B cell (primary cell): ENCODE measurements at regions not wholly inside any gene's neighbourhood (a gene's known extent, or its start where the extent isn't known, plus 50 kb on each side); places are given as distances from the start of the nearest gene placed in this dataset.

Experiments used
- ATAC-seq: fragments of 200-7000 bp; cut with Tn5 transposase; one replicate; pipeline ENCODE4 v1.10.0; 2021; ENCODE audit warnings: low read depth, mild to moderate bottlenecking, moderate number of reproducible peaks, moderate library complexity
- CTCF ChIA-PET: fragments of 350-600 bp; sonication (Branson Sonifier 250); formaldehyde crosslinking; loops from one replicate; lab custom pipeline; 2021; ENCODE audit warnings: antibody characterized with exemption, inconsistent platforms; lab: Charles Lee
- POLR2A ChIA-PET: fragments of 350-600 bp; sonication (Branson Sonifier 250); formaldehyde crosslinking; loops from one replicate; lab custom pipeline; 2021; ENCODE audit warnings: antibody characterized with exemption; lab: Charles Lee
- DNase-seq: peaks from one replicate; pipeline ENCODE4 v3.0.0; 2013
- H2AFZ ChIP-seq: 2 replicates; pipeline ENCODE4 v1.6.1; 2012; ENCODE audit warnings: mild to moderate bottlenecking, low read depth, low read length; ENCODE audit not compliant: insufficient read depth, poor library complexity, severe bottlenecking
- H3K27ac ChIP-seq, 2 donors: 1 replicate in 1 of 2; 2 replicates in 1 of 2; pipeline ENCODE4 v1.5.1; 2012 to 2013; ENCODE audit warnings: low read length in 2 of 2, mild to moderate bottlenecking in 2 of 2, moderate library complexity in 1 of 2
- H3K27me3 ChIP-seq, 4 experiments: fragments of 200-600 bp in 1 of 4; sonication (generic) in 1 of 4; replicated peaks in 1 of 4; 1 replicate in 2 of 4; 2 replicates in 2 of 4; pipeline versions ENCODE4 v1.6.1 to v1.7.0; 2013 to 2016; ENCODE audit warnings: low read length in 3 of 4, mild to moderate bottlenecking in 2 of 4, mixed read lengths in 1 of 4, moderate library complexity in 1 of 4; ENCODE audit not compliant: insufficient read depth in 4 of 4, control insufficient read depth in 3 of 4; ENCODE audit errors: control extremely low read depth in 1 of 4
- H3K36me3 ChIP-seq, 2 experiments: replicated peaks in 1 of 2; 1 replicate in 1 of 2; 2 replicates in 1 of 2; pipeline versions ENCODE4 v1.6.1 to v1.7.1; 2013; ENCODE audit warnings: low read length in 1 of 2; ENCODE audit not compliant: insufficient read depth in 2 of 2, control insufficient read depth in 1 of 2; ENCODE audit errors: control extremely low read depth in 1 of 2, extremely low read depth in 1 of 2
- H3K4me1 ChIP-seq, 2 donors: fragments of 200-600 bp in 1 of 2; sonication (generic) in 1 of 2; 1 replicate in 1 of 2; 2 replicates in 1 of 2; pipeline versions ENCODE4 v1.5.1 to v1.6.1; 2013 to 2017; ENCODE audit warnings: low read length in 2 of 2; ENCODE audit not compliant: control insufficient read depth in 2 of 2, insufficient read depth in 2 of 2
- H3K4me2 ChIP-seq: replicated peaks from 2 replicates; pipeline ENCODE3; 2012; ENCODE audit warnings: mild to moderate bottlenecking, low read depth, low read length; ENCODE audit not compliant: poor library complexity, severe bottlenecking
- H3K4me3 ChIP-seq, 5 experiments: fragments of 200-600 bp in 1 of 5; sonication (generic) in 1 of 5; 1 replicate in 3 of 5; 2 replicates in 2 of 5; pipeline versions ENCODE4 v1.5.1 to v1.7.0; 2011 to 2016; ENCODE audit warnings: low read length in 4 of 5, mild to moderate bottlenecking in 4 of 5, low read depth in 2 of 5, control low read depth in 1 of 5, moderate library complexity in 1 of 5; ENCODE audit not compliant: insufficient read depth in 1 of 5; ENCODE audit errors: control extremely low read depth in 1 of 5, extremely low read depth in 1 of 5
- H3K79me2 ChIP-seq: fragments of 200-600 bp; sonication (generic); one replicate; pipeline ENCODE4 v1.6.0; 2016; ENCODE audit warnings: low read length; ENCODE audit not compliant: control insufficient read depth, insufficient read depth
- H3K9ac ChIP-seq: fragments of 200-600 bp; sonication (generic); 2 replicates; pipeline ENCODE4 v1.6.1; 2017; ENCODE audit warnings: mild to moderate bottlenecking, low read length, moderate library complexity
- H3K9me3 ChIP-seq, 3 donors: one replicate each; pipeline versions ENCODE4 v1.6.1 to v1.7.1; 2013; ENCODE audit warnings: low read length in 2 of 3; ENCODE audit not compliant: control insufficient read depth in 2 of 3, insufficient read depth in 1 of 3; ENCODE audit errors: control extremely low read depth in 1 of 3
- H4K20me1 ChIP-seq: 2 replicates; pipeline ENCODE4 v1.6.0; 2012; ENCODE audit warnings: mild to moderate bottlenecking, low read length; ENCODE audit not compliant: insufficient read depth, control insufficient read depth, poor library complexity, severe bottlenecking
- H3K27ac Mint-ChIP-seq: one replicate; pipeline ENCODE4 v1.8.0; 2021; ENCODE audit warnings: mixed read lengths
- H3K27me3 Mint-ChIP-seq: one replicate; pipeline ENCODE4 v1.8.0; 2021; ENCODE audit warnings: mixed read lengths
- H3K4me1 Mint-ChIP-seq: one replicate; pipeline ENCODE4 v1.8.0; 2021; ENCODE audit warnings: mixed read lengths
- H3K4me3 Mint-ChIP-seq: one replicate; pipeline ENCODE4 v1.8.0; 2021; ENCODE audit warnings: mixed read lengths
- H3K9me3 Mint-ChIP-seq: one replicate; pipeline ENCODE4 v1.8.0; 2022; ENCODE audit warnings: mixed read lengths; ENCODE audit not compliant: insufficient read depth
- EZH2 ChIP-seq: IDR thresholded peaks from 2 replicates; pipeline ENCODE4 v1.6.1; 2012; ENCODE audit warnings: borderline replicate concordance, low read depth, mild to moderate bottlenecking, moderate library complexity, low read length; ENCODE audit not compliant: insufficient read depth, poor library complexity, severe bottlenecking
- WGBS: methylation state at CpG from one replicate; pipeline ENCODE4 v1.1.5; 2013; ENCODE audit warnings: missing lambda C conversion rate; ENCODE audit not compliant: insufficient coverage; 5-methylcytosine and 5-hydroxymethylcytosine counted together
- intact Hi-C: fragments of 100-400 bp; cut with micrococcal nuclease; formaldehyde crosslinking; loops from one replicate; pipeline ENCODE4 v1.10.0; 2022
- TF ChIP-seq, protein P1 (sequence below): fragments of 200-600 bp; IDR thresholded peaks from one replicate; pipeline ENCODE4 v1.8.0; 2022; ENCODE audit warnings: antibody characterized with exemption, mild to moderate bottlenecking

DNA sequence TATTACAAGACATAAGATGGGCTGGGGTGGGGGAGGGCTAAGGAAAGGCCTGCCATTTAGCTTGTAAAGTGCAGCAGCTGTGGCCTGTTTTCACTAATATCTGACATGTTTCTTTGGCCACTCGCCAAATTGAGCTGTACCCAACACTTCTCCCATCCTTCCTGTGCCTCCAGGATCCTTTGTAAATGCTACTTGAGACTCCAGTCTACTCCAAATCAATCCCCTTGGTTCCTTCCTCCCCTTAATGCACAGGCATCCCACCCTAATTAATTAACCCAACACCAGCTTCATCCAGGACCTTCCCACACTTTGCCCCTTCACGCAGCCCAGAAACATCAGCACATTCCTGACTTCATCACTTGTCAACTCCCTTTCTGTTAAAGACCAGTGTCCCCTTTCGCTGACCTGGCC is 55.0 kb upstream of the TCF21 start:
- Histone ChIP-seq H3K79me2 (no peaks in the 10 kb centered on the region), H4K20me1 (no peaks in the 10 kb centered on the region), H3K4me2 (no peak overlapping the region), H3K9me3 (peaks cover 0 to 4% (median 0%) of the 10 kb centered on the region in 3 donors), H2AFZ (no peak overlapping the region), H3K4me1 (peaks cover 7 to 8% of the 10 kb centered on the region in 2 donors), H3K27me3 (peaks cover 0 to 15% (median 5%) of the 10 kb centered on the region in 4 experiments), H3K9ac (no peak overlapping the region), H3K36me3 (no peaks in the 10 kb centered on the region), H3K27ac (no peak overlapping the region), H3K4me3 (no peak overlapping the region)
- ChIA-PET CTCF (interaction anchor here (1.2 to 1.4 kb wide), 2 partner anchors 261 to 263 kb away, joined by 3 to 6 read pairs; no protein-coding TSS in a partner anchor), POLR2A (no interaction called here)
- DNase-seq, result no peak
- Mint-ChIP-seq H3K4me1 (peaks cover 7% of the 10 kb centered on the region), H3K27ac (no peak overlapping the region), H3K27me3 (peaks cover 24% of the 10 kb centered on the region), H3K4me3 (no peak overlapping the region), H3K9me3 (no peaks in the 10 kb centered on the region)
- TF ChIP-seq EZH2, result no peak
- TF ChIP-seq, protein P1, sequence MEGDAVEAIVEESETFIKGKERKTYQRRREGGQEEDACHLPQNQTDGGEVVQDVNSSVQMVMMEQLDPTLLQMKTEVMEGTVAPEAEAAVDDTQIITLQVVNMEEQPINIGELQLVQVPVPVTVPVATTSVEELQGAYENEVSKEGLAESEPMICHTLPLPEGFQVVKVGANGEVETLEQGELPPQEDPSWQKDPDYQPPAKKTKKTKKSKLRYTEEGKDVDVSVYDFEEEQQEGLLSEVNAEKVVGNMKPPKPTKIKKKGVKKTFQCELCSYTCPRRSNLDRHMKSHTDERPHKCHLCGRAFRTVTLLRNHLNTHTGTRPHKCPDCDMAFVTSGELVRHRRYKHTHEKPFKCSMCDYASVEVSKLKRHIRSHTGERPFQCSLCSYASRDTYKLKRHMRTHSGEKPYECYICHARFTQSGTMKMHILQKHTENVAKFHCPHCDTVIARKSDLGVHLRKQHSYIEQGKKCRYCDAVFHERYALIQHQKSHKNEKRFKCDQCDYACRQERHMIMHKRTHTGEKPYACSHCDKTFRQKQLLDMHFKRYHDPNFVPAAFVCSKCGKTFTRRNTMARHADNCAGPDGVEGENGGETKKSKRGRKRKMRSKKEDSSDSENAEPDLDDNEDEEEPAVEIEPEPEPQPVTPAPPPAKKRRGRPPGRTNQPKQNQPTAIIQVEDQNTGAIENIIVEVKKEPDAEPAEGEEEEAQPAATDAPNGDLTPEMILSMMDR, result no peak
- intact Hi-C loops, result no loop called here
- WGBS, result 75% methylated on average over 2 of the region's 3 CpGs
- no peak for ATAC-seq

DNA sequence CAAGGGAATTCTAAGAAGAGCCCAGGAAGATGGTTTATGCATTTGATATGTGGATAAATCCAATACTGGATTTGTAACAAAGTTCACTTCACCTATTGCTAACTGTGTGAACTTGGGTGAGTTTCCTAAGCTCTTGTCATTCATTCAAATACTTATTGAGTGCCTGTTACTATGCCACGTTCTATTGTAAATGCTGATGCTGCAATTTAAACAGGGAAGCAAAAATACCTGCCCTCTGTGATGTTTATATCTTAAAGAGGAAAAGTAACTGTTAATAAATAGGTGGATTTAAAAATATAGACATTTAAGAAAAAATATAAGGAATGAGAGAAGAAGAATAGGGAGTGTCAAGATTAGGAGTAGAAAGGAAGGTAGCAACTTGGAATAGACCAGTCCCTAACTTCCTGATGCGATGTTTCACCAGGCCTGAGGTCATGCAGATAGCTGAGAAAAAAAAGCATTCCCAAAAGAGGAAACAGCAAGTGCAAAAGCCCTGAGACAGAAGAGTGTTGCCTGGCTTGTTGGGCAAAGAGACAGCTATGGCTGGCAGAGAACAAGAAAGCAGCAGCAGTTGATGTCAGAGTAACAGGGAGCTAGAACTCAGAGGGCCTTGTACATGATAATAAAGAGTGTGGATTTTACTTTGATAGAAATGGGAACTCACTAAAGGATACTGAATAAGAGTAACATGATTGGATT is 54.3 kb upstream of the TCF21 start:
- H3K27me3 Mint-ChIP-seq, result peaks cover 29% of the 10 kb centered on the region
- intact Hi-C loops, result no loop called here

More for the DNA sequence above, 54.3 kb upstream of the TCF21 start:
- no peak for DNase-seq
- H3K9ac ChIP-seq, result no peak overlapping the region
- H4K20me1 ChIP-seq, result no peaks in the 10 kb centered on the region
- H3K9me3 ChIP-seq, result peaks cover 0 to 4% (median 0%) of the 10 kb centered on the region in 3 donors
- peaks cover 7% of the 10 kb centered on the region for H3K4me1 Mint-ChIP-seq
- no peak for ATAC-seq
- peaks cover 0 to 16% (median 5%) of the 10 kb centered on the region in 4 experiments for H3K27me3 ChIP-seq
- H3K4me1 ChIP-seq, result peaks cover 7 to 8% of the 10 kb centered on the region in 2 donors
- TF ChIP-seq, protein P1, result no peak
- TF ChIP-seq EZH2, result no peak
- H3K27ac ChIP-seq, result no peak overlapping the region
- ChIA-PET CTCF (interaction anchor here (1.2 to 1.4 kb wide), 2 partner anchors 260 to 262 kb away, joined by 3 to 6 read pairs; no protein-coding TSS in a partner anchor), POLR2A (no interaction called here)
- no peak overlapping the region for H2AFZ ChIP-seq
- H3K9me3 Mint-ChIP-seq, result no peaks in the 10 kb centered on the region
- H3K4me2 ChIP-seq, result no peak overlapping the region
- H3K36me3 ChIP-seq, result no peaks in the 10 kb centered on the region
- 75% methylated on average over 1 of the region's 2 CpGs for WGBS
- H3K4me3 Mint-ChIP-seq, result no peak overlapping the region
- H3K79me2 ChIP-seq, result no peaks in the 10 kb centered on the region
- no peak overlapping the region for H3K27ac Mint-ChIP-seq
- H3K4me3 ChIP-seq, result no peak overlapping the region
